ENCODE measurements at regions not wholly inside any gene's neighbourhood (a gene's known extent, or its start where the extent isn't known, plus 50 kb on each side); places are given as distances from the start of the nearest gene placed in this dataset.

DNA sequence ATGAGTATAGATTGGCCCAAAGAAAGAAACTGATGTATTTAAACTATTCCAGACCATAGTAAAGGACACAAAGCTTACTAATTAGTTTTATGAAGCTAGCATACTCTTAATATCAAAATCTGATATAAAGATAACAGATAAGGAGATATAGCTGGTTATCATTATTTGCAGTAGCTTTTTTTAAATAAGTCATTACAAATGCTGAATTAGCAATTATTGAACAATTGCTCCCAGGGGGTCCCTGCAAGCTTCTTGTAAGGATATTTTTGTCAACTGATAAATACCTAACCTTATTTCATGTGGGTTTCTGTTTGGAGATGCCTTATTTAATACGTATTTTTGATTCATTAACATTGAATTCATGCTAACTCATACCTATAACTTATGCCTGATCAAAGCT lies 99.0 kb downstream of the RAB18 start:
- TF ChIP-seq POLR2AphosphoS5 (IDR thresholded peaks at IDR 0.05) (no peak), CTCF (IDR thresholded peaks at IDR 0.05) (no peak), POLR2A (IDR thresholded peaks at IDR 0.05) (no peak)
